MCF 10A (cell line): ENCODE measurements at regions not wholly inside any gene's neighbourhood (a gene's known extent, or its start where the extent isn't known, plus 50 kb on each side); places are given as distances from the start of the nearest gene placed in this dataset.

Experiments
- BruUV-seq: library from RNA; stranded (reverse); fragments of 400-500 nt; replicated peaks from 2 replicates; lab custom pipeline; 2021; lab: Mats Ljungman, UMichigan
- CTCF ChIA-PET: fragments of 300-600 bp; sonication (Branson Sonifier 250); formaldehyde crosslinking; extraction: SDS; loops from one replicate; lab custom pipeline; 2021; ENCODE audit warnings: antibody characterized with exemption, inconsistent platforms; lab: Yijun Ruan, JAX
- POLR2A ChIA-PET: fragments of 300-600, 350-650 bp; sonication (Branson Sonifier 250); formaldehyde crosslinking; extraction: SDS; loops from one replicate; lab custom pipeline; 2020; ENCODE audit warnings: antibody characterized with exemption, inconsistent platforms; lab: Yijun Ruan, JAX
- DNase-seq: peaks from one replicate; pipeline ENCODE4 v3.0.0-alpha.2; 2018; ENCODE audit not compliant: unreplicated experiment
- H3K27ac Mint-ChIP-seq: one replicate; pipeline ENCODE4 v1.8.0; 2022; ENCODE audit warnings: mild to moderate bottlenecking, low read depth, mixed read lengths; ENCODE audit not compliant: unreplicated experiment
- H3K27me3 Mint-ChIP-seq: one replicate; pipeline ENCODE4 v1.8.0; 2022; ENCODE audit warnings: mixed read lengths; ENCODE audit not compliant: insufficient read depth, unreplicated experiment
- H3K36me3 Mint-ChIP-seq: one replicate; pipeline ENCODE4 v1.8.0; 2022; ENCODE audit warnings: mild to moderate bottlenecking, moderate library complexity, mixed read lengths; ENCODE audit not compliant: insufficient read depth, unreplicated experiment
- H3K4me1 Mint-ChIP-seq: one replicate; pipeline ENCODE4 v1.8.0; 2022; ENCODE audit warnings: mixed read lengths; ENCODE audit not compliant: insufficient read depth, unreplicated experiment
- H3K4me3 Mint-ChIP-seq: one replicate; pipeline ENCODE4 v1.8.0; 2022; ENCODE audit warnings: mild to moderate bottlenecking, moderate library complexity, mixed read lengths; ENCODE audit not compliant: unreplicated experiment
- H3K9me3 Mint-ChIP-seq: one replicate; pipeline ENCODE4 v1.8.0; 2022; ENCODE audit warnings: mixed read lengths; ENCODE audit not compliant: unreplicated experiment
- CTCF ChIP-seq: fragments of 200-600 bp; IDR thresholded peaks from one replicate; pipeline ENCODE4 v1.8.0; 2022; ENCODE audit warnings: antibody characterized with exemption, mild to moderate bottlenecking; ENCODE audit not compliant: unreplicated experiment
- intact Hi-C: fragments of 100-400 bp; cut with micrococcal nuclease; formaldehyde crosslinking; loops from 2 replicates; pipeline ENCODE4 v1.14.1; 2022

GRCh38 chr10:83371696-83372490 is 767.4 kb upstream of the GHITM start:
- no peaks in the 10 kb centered on the region for H3K36me3 Mint-ChIP-seq
- H3K9me3 Mint-ChIP-seq, result peaks cover 8% of the 10 kb centered on the region
- ChIA-PET CTCF (no interaction called here), POLR2A (no interaction called here)
- intact Hi-C loops, result no loop called here
- no peak for TF ChIP-seq CTCF
- H3K27ac Mint-ChIP-seq, result no peak overlapping the region
- no peaks in the 10 kb centered on the region for H3K27me3 Mint-ChIP-seq
- no peak for DNase-seq
- BruUV-seq, result no TSS peak
- no peaks in the 10 kb centered on the region for H3K4me1 Mint-ChIP-seq
- no peak overlapping the region for H3K4me3 Mint-ChIP-seq

GRCh38 chr10:83372646-83373045 is 766.7 kb upstream of the GHITM start:
- POLR2A ChIA-PET, result no interaction called here
- TF ChIP-seq CTCF, result no peak
- no peak overlapping the region for H3K27ac Mint-ChIP-seq
- DNase-seq, result no peak
- BruUV-seq, result no TSS peak
- no peaks in the 10 kb centered on the region for H3K4me1 Mint-ChIP-seq
- intact Hi-C loops, result no loop called here
- H3K9me3 Mint-ChIP-seq, result peaks cover 8% of the 10 kb centered on the region
- no peaks in the 10 kb centered on the region for H3K36me3 Mint-ChIP-seq
- H3K27me3 Mint-ChIP-seq, result no peaks in the 10 kb centered on the region
- CTCF ChIA-PET, result interaction anchor here (0.6 kb wide), 1 partner anchor 401 kb away, joined by 3 read pairs; no protein-coding TSS in a partner anchor
- no peak overlapping the region for H3K4me3 Mint-ChIP-seq

- Mint-ChIP-seq H3K4me3 (no peak overlapping the region), H3K27ac (no peak overlapping the region), H3K36me3 (no peaks in the 10 kb centered on the region), H3K27me3 (no peaks in the 10 kb centered on the region), H3K4me1 (no peaks in the 10 kb centered on the region), H3K9me3 (peaks cover 8% of the 10 kb centered on the region)
- ChIA-PET CTCF (interaction anchor here (0.6 to 0.8 kb wide), 2 partner anchors 60 to 82 kb away, joined by 3 to 5 read pairs; no protein-coding TSS in a partner anchor), POLR2A (no interaction called here)
- peak; percentile 42 for DNase-seq
- peak; percentile 19 for TF ChIP-seq CTCF
- intact Hi-C loops, result no loop called here
- BruUV-seq, result no TSS peak
Measured at GRCh38 chr10:83373671-83374070, 765.6 kb upstream of the GHITM start.

GRCh38 chr10:83374741-83375140 is 764.6 kb upstream of the GHITM start:
- Mint-ChIP-seq H3K4me1 (no peaks in the 10 kb centered on the region), H3K27me3 (no peaks in the 10 kb centered on the region), H3K9me3 (peaks cover 5% of the 10 kb centered on the region), H3K27ac (no peak overlapping the region), H3K4me3 (no peak overlapping the region), H3K36me3 (no peaks in the 10 kb centered on the region)
- intact Hi-C loops, result no loop called here
- ChIA-PET POLR2A (no interaction called here), CTCF (interaction anchor here (0.7 kb wide), 1 partner anchor 19 kb away, joined by 3 read pairs; no protein-coding TSS in a partner anchor)
- DNase-seq, result no peak
- BruUV-seq, result no TSS peak
- no peak for TF ChIP-seq CTCF
